ENCODE measurements at regions not wholly inside any gene's neighbourhood (a gene's known extent, or its start where the extent isn't known, plus 50 kb on each side); places are given as distances from the start of the nearest gene placed in this dataset.

- no peak for TF ChIP-seq CTCF (IDR thresholded peaks at IDR 0.05; ENCODE audit: low read depth, low read length, poor library complexity, severe bottlenecking)
- no peak for TF ChIP-seq EZH2phosphoT487 (IDR thresholded peaks at IDR 0.05; ENCODE audit: borderline replicate concordance, low read length)
Measured at GRCh38 chr1:29893806-29894205, 657.5 kb downstream of the PTPRU start.
